ENCODE measurements at regions not wholly inside any gene's neighbourhood (a gene's known extent, or its start where the extent isn't known, plus 50 kb on each side); places are given as distances from the start of the nearest gene placed in this dataset.

DNA sequence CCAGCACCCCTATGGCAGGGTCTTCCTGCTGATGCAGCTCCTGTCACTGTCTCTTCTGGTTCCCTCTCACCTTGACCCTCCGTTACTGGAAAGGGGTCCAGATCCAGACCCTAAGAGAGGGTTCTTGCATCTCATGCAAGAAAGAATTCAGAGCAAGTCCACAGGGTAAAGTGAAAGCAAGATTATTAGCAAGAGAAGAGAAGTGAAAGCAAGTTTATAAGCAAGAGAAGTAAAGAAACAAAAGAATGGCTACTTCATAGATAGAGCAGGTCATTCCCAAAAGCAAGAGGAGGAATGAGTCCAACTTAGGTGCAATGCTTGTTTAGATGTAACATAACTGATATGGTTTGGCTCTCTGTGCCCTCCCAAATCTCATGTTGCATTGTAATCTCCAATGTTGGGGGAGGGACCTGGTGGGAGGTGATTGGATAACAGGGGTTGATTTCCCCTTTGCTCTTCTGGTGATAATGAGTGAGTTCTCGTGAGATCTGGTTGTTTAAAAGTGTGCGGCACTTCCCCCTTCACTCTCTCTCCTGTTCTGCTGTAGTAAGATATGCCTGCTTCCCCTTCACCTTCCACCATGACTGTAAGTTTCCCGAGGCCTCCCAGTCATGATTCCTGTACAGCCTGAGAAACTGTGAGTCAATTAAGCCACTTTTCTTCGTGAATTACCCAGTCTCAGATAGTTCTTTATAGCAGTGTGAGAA is 183.3 kb downstream of the MED10 start:
- H3K79me2 ChIP-seq (ENCODE audit: control insufficient read depth, insufficient read depth, low read length), result no peaks in the 10 kb centered on the region
- H3K27me3 ChIP-seq (ENCODE audit: control insufficient read depth in 2 of 2, insufficient read depth in 2 of 2, low read length in 2 of 2), result no peaks in the 10 kb centered on the region
- no peak overlapping the region for H3K9ac ChIP-seq (replicated peaks; ENCODE audit: extremely low read depth, insufficient read depth, low read length)
- FAIRE-seq (no peak), DNase-seq (ENCODE audit: low read depth, low spot score) (no peak)
- H4K20me1 ChIP-seq (replicated peaks; ENCODE audit: control insufficient read depth, extremely low read depth, insufficient read depth, low read length), result no peaks in the 10 kb centered on the region
- H3K9me1 ChIP-seq (replicated peaks; ENCODE audit: control insufficient read depth, extremely low read depth, insufficient read depth, low read length), result no peaks in the 10 kb centered on the region
- no peak overlapping the region for H3K4me2 ChIP-seq (ENCODE audit: insufficient read depth, low read length)
- intact Hi-C loops (cut with micrococcal nuclease) (no loop called here), dilution Hi-C loops (cut with MboI; ENCODE audit: extremely low pct_ligation_motif_present, low sequenced_read_pairs) (no loop called here)
- CTCF ChIA-PET, result no interaction called here
- POLR2A ChIA-PET, result no interaction called here
- H3K4me1 ChIP-seq (ENCODE audit: control insufficient read depth, extremely low read depth, insufficient read depth, low read length), result no peaks in the 10 kb centered on the region
- no peak overlapping the region for H3K27ac ChIP-seq (ENCODE audit: insufficient read depth, low read depth, low read length)
- H3K36me3 ChIP-seq (ENCODE audit: control insufficient read depth in 2 of 2, extremely low read depth in 1 of 2, insufficient read depth in 2 of 2, low read length in 2 of 2), result no peaks in the 10 kb centered on the region
- H3K4me3 ChIP-seq (replicated peaks in 1 of 3; ENCODE audit: insufficient read depth in 1 of 3, low read depth in 1 of 3, low read length in 3 of 3), result no peak overlapping the region
- no peaks in the 10 kb centered on the region for H3K9me3 ChIP-seq (replicated peaks; ENCODE audit: control insufficient read depth, insufficient read depth, low read length)
- TF ChIP-seq POLR2A (IDR thresholded peaks at IDR 0.05; ENCODE audit: low read depth, low read length) (no peak), FOS (IDR thresholded peaks at IDR 0.05; ENCODE audit: borderline replicate concordance, insufficient read depth, low read length) (no peak), JUN (IDR thresholded peaks at IDR 0.05; ENCODE audit: borderline replicate concordance, insufficient read depth, insufficient read length, low read depth) (no peak), GATA2 (IDR thresholded peaks at IDR 0.05; ENCODE audit: insufficient read depth, insufficient read length, low read depth, low read length) (no peak), MYC (IDR thresholded peaks at IDR 0.05; ENCODE audit: low read depth, low read length) (no peak), POLR2AphosphoS5 (IDR thresholded peaks at IDR 0.05; ENCODE audit: insufficient read depth, low read depth, low read length) (no peak), EZH2 (IDR thresholded peaks at IDR 0.05; ENCODE audit: borderline replicate concordance, low read depth, low read length, severe bottlenecking) (no peak)
- TF ChIP-seq, protein P1, sequence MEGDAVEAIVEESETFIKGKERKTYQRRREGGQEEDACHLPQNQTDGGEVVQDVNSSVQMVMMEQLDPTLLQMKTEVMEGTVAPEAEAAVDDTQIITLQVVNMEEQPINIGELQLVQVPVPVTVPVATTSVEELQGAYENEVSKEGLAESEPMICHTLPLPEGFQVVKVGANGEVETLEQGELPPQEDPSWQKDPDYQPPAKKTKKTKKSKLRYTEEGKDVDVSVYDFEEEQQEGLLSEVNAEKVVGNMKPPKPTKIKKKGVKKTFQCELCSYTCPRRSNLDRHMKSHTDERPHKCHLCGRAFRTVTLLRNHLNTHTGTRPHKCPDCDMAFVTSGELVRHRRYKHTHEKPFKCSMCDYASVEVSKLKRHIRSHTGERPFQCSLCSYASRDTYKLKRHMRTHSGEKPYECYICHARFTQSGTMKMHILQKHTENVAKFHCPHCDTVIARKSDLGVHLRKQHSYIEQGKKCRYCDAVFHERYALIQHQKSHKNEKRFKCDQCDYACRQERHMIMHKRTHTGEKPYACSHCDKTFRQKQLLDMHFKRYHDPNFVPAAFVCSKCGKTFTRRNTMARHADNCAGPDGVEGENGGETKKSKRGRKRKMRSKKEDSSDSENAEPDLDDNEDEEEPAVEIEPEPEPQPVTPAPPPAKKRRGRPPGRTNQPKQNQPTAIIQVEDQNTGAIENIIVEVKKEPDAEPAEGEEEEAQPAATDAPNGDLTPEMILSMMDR (IDR thresholded peaks at IDR 0.05; ENCODE audit: extremely low read depth in 1 of 2, insufficient read depth in 1 of 2, low read depth in 1 of 2, low read length in 2 of 2), result no peak
- TF ChIP-seq, protein P2, sequence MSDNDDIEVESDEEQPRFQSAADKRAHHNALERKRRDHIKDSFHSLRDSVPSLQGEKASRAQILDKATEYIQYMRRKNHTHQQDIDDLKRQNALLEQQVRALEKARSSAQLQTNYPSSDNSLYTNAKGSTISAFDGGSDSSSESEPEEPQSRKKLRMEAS (IDR thresholded peaks at IDR 0.05; ENCODE audit: insufficient read depth, insufficient read length), result no peak
- no TSS peak for BruUV-seq (replicated peaks)
- no peak overlapping the region for H2AFZ ChIP-seq (ENCODE audit: low read depth, low read length)
